ENCODE measurements at regions not wholly inside any gene's neighbourhood (a gene's known extent, or its start where the extent isn't known, plus 50 kb on each side); places are given as distances from the start of the nearest gene placed in this dataset.

DNA sequence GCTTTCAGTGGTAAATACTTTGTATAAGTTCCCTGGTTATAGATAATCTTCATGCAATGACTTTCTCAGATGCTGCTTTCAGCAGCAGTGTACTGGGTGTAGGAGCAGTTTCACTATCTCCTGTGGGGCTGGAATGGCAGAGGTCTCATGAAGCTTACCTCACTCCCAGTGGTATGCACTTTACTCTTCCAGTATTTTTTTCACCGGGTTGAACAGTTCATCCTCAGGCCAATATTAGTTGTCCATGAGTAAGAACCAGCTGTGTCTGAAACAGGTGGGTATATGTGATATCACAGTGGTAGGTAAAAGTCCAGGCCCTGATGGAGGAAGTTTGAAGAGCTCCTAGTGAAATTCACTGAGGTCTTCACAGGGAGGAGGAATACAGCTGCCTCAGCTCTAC lies 351.5 kb upstream of the EMCN start:
- TF ChIP-seq, protein P1, sequence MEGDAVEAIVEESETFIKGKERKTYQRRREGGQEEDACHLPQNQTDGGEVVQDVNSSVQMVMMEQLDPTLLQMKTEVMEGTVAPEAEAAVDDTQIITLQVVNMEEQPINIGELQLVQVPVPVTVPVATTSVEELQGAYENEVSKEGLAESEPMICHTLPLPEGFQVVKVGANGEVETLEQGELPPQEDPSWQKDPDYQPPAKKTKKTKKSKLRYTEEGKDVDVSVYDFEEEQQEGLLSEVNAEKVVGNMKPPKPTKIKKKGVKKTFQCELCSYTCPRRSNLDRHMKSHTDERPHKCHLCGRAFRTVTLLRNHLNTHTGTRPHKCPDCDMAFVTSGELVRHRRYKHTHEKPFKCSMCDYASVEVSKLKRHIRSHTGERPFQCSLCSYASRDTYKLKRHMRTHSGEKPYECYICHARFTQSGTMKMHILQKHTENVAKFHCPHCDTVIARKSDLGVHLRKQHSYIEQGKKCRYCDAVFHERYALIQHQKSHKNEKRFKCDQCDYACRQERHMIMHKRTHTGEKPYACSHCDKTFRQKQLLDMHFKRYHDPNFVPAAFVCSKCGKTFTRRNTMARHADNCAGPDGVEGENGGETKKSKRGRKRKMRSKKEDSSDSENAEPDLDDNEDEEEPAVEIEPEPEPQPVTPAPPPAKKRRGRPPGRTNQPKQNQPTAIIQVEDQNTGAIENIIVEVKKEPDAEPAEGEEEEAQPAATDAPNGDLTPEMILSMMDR (IDR thresholded peaks at IDR 0.05): no peak
- TF ChIP-seq POLR2A (IDR thresholded peaks at IDR 0.05): no peak
- TF ChIP-seq POLR2AphosphoS5 (IDR thresholded peaks at IDR 0.05): no peak

Data from prostate gland (tissue), 2 donors.